Left lung (tissue), 4 donors: ENCODE measurements at regions not wholly inside any gene's neighbourhood (a gene's known extent, or its start where the extent isn't known, plus 50 kb on each side); places are given as distances from the start of the nearest gene placed in this dataset.

Experiments used
- ATAC-seq: fragments of 200-7000 bp; cut with Tn5 transposase; one replicate; pipeline ENCODE4 v1.9.1; 2020; ENCODE audit warnings: moderate library complexity
- DNase-seq, 4 donors: peaks; one replicate each; pipeline ENCODE4 v3.0.0-alpha.2; 2013 to 2020
- H3K27ac ChIP-seq, 2 donors: fragments of 200-600 bp; sonication (generic) in 1 of 2; one replicate each; pipeline versions ENCODE4 v1.5.0 to v1.8.0; 2020 to 2021
- H3K27me3 ChIP-seq, 2 donors: fragments of 200-600 bp; sonication (generic) in 1 of 2; one replicate each; pipeline versions ENCODE4 v1.5.0 to v1.8.0; 2020 to 2021
- H3K36me3 ChIP-seq, 2 donors: fragments of 200-600 bp; sonication (generic) in 1 of 2; one replicate each; pipeline versions ENCODE4 v1.5.0 to v1.8.0; 2020 to 2021
- H3K4me1 ChIP-seq, 2 donors: fragments of 200-600 bp; one replicate each; pipeline ENCODE4 v1.8.0; 2021
- H3K4me3 ChIP-seq, 2 donors: fragments of 200-600 bp; sonication (generic) in 1 of 2; one replicate each; pipeline versions ENCODE4 v1.5.0 to v1.8.0; 2020 to 2021; ENCODE audit warnings: mild to moderate bottlenecking in 1 of 2
- H3K9me3 ChIP-seq, 2 donors: fragments of 200-600 bp; sonication (generic) in 1 of 2; one replicate each; pipeline versions ENCODE4 v1.5.0 to v1.8.0; 2020 to 2021
- CTCF ChIP-seq, 2 donors: fragments of 200-600 bp; sonication (generic) in 1 of 2; IDR thresholded peaks; one replicate each; pipeline versions ENCODE4 v1.5.0 to v1.8.0; 2021; ENCODE audit warnings: antibody characterized with exemption in 2 of 2
- intact Hi-C, 2 donors: fragments of 100-400 bp; cut with DNase I; formaldehyde crosslinking; loops; one replicate each; pipeline versions ENCODE4 v1.11.2 to v1.14.2; 2022
- donor health status: DM: no; HTN: yes; CAD: no.
- donor health status: DM: no; HTN: no; CAD: no.

DNA sequence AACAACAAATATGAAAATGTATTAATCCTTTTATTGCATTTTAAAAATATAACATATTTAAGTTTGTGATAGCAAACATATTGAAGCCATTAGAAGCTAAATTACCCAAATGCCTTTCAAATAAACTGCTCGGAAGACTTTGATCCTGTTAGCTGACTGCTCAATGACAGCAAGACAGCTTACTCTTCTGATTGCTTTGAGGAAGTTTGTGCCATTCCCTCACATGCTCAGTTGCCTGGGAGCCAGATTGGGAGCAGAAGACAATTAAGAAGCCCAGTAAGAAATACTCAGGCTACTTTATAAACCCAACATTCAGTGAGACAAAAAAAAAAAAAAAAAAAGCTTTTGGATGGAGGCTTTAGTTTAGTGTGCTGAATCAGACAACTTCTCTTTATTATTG, 407.1 kb upstream of the SOX11 start:
- H3K4me3 ChIP-seq = no peak overlapping the region
- ATAC-seq (no peak), DNase-seq (peak in 1 of 4 donors; percentile 43)
- intact Hi-C loops = no loop called here
- peaks cover 0 to 4% of the 10 kb centered on the region in 2 donors for H3K9me3 ChIP-seq
- H3K36me3 ChIP-seq = no peaks in the 10 kb centered on the region
- no peak for TF ChIP-seq CTCF (IDR thresholded peaks at IDR 0.05)
- H3K27ac ChIP-seq = no peak overlapping the region
- H3K27me3 ChIP-seq = no peaks in the 10 kb centered on the region
- no peaks in the 10 kb centered on the region for H3K4me1 ChIP-seq

GRCh38 chr2:5285872-5286769, 406.1 kb upstream of the SOX11 start:
- no peak for DNase-seq
- ATAC-seq = no peak

DNA sequence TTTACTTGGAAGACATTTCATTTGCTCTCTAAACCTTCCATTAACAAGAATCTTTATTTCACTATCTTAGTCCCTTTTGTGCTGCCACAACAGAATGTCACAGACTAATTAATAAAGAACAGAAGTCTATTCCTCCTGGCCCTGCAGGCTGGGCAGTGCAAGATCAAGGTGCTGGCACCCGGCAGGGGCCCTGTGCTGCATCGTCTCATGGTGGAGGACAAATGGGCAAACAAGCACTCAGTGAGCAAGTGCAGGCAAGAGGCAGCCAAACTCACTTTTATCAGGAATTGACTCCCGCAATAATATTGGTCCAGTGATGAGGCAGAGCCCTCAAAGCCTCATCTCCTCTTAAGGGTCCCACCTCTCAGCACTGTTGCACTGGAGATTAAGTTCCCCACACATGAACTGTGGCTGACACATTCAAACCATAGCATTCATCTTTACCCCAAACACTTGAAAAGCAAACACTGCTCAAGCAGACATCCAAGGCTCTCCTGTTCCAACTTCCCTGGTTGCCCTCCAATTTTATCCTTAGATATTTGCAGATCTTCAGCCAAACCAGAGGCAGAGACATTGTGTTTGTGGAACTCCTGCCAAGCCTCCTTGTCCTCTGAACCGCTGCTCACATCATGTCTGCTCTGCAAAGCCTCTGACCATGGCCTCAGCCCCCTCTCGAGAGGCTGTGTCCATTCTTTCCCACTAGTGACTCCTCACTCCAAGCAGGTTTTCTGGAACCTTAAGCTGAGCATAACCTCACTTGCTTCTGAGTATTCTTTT, 404.4 kb upstream of the SOX11 start:
- DNase-seq = peak in 1 of 4 donors; percentile 35
- H3K36me3 ChIP-seq = no peaks in the 10 kb centered on the region

More at GRCh38 chr2:5285872-5286769, 406.1 kb upstream of the SOX11 start:
- TF ChIP-seq CTCF (IDR thresholded peaks at IDR 0.05) = no peak
- Histone ChIP-seq H3K4me3 (no peak overlapping the region), H3K27me3 (no peaks in the 10 kb centered on the region), H3K9me3 (no peaks in the 10 kb centered on the region), H3K36me3 (no peaks in the 10 kb centered on the region), H3K27ac (no peak overlapping the region), H3K4me1 (no peaks in the 10 kb centered on the region)
- intact Hi-C loops = no loop called here

GRCh38 chr2:5290900-5291546, 401.2 kb upstream of the SOX11 start:
- Histone ChIP-seq H3K4me3 (no peak overlapping the region), H3K4me1 (no peaks in the 10 kb centered on the region), H3K9me3 (no peaks in the 10 kb centered on the region), H3K27me3 (no peaks in the 10 kb centered on the region), H3K36me3 (no peaks in the 10 kb centered on the region), H3K27ac (no peak overlapping the region)
- no peak for TF ChIP-seq CTCF (IDR thresholded peaks at IDR 0.05)
- ATAC-seq (no peak), DNase-seq (no peak)
- intact Hi-C loops = no loop called here

More for the DNA sequence above, 404.4 kb upstream of the SOX11 start:
- intact Hi-C loops = no loop called here
- no peak overlapping the region for H3K27ac ChIP-seq
- no peak for ATAC-seq
- no peak overlapping the region for H3K4me3 ChIP-seq
- H3K9me3 ChIP-seq = no peaks in the 10 kb centered on the region
- no peak for TF ChIP-seq CTCF (IDR thresholded peaks at IDR 0.05)
- no peaks in the 10 kb centered on the region for H3K4me1 ChIP-seq
- no peaks in the 10 kb centered on the region for H3K27me3 ChIP-seq

- intact Hi-C loops = no loop called here
- no peak for TF ChIP-seq CTCF (IDR thresholded peaks at IDR 0.05)
- Histone ChIP-seq H3K9me3 (no peaks in the 10 kb centered on the region), H3K4me3 (no peak overlapping the region), H3K4me1 (no peaks in the 10 kb centered on the region), H3K36me3 (no peaks in the 10 kb centered on the region), H3K27ac (no peak overlapping the region), H3K27me3 (no peaks in the 10 kb centered on the region)
- no peak for ATAC-seq
- no peak for DNase-seq
Observed at GRCh38 chr2:5304640-5305039, 387.5 kb upstream of the SOX11 start.
